Natural killer cell (primary cell): ENCODE measurements at regions not wholly inside any gene's neighbourhood (a gene's known extent, or its start where the extent isn't known, plus 50 kb on each side); places are given as distances from the start of the nearest gene placed in this dataset.

ENCODE experiments used
- ATAC-seq, 3 donors: fragments of 150-1000 bp in 2 of 3; fragments of 200-7000 bp in 1 of 3; cut with Tn5 transposase; 1 replicate in 1 of 3; 2 replicates in 2 of 3; pipeline ENCODE4 v1.10.0; 2021; ENCODE audit warnings: mild to moderate bottlenecking in 2 of 3, moderate library complexity in 2 of 3
- DNase-seq, 2 donors: peaks; one replicate each; pipeline versions ENCODE4 v3.0.0 to v3.0.0-alpha.2; 2013 to 2021; ENCODE audit warnings: mixed read lengths in 1 of 2
- H3K27ac ChIP-seq: one replicate; pipeline ENCODE4 v1.5.1; 2013; ENCODE audit warnings: mild to moderate bottlenecking, low read length
- H3K27me3 ChIP-seq: one replicate; pipeline ENCODE4 v1.6.1; 2013; ENCODE audit warnings: low read length; ENCODE audit not compliant: control insufficient read depth, insufficient read depth
- H3K36me3 ChIP-seq: one replicate; pipeline ENCODE4 v1.6.1; 2013; ENCODE audit warnings: low read length; ENCODE audit not compliant: control insufficient read depth, insufficient read depth
- H3K4me1 ChIP-seq: one replicate; pipeline ENCODE4 v1.6.1; 2013; ENCODE audit warnings: low read length; ENCODE audit not compliant: control insufficient read depth, insufficient read depth
- H3K4me3 ChIP-seq: one replicate; pipeline ENCODE4 v1.5.1; 2013; ENCODE audit warnings: low read length
- H3K9me3 ChIP-seq: one replicate; pipeline ENCODE4 v1.6.1; 2013; ENCODE audit warnings: low read length; ENCODE audit not compliant: control insufficient read depth, insufficient read depth
- H3K27ac Mint-ChIP-seq, 2 donors: one replicate each; pipeline ENCODE4 v1.8.0; 2022; ENCODE audit warnings: mild to moderate bottlenecking in 2 of 2, mixed read lengths in 2 of 2, moderate library complexity in 1 of 2
- H3K27me3 Mint-ChIP-seq, 2 donors: one replicate each; pipeline ENCODE4 v1.8.0; 2022; ENCODE audit warnings: low read depth in 2 of 2, mixed read lengths in 2 of 2
- H3K36me3 Mint-ChIP-seq: one replicate; pipeline ENCODE4 v1.8.0; 2022; ENCODE audit warnings: mixed read lengths
- H3K4me1 Mint-ChIP-seq, 2 donors: one replicate each; pipeline ENCODE4 v1.8.0; 2022; ENCODE audit warnings: mixed read lengths in 2 of 2
- H3K4me3 Mint-ChIP-seq: one replicate; pipeline ENCODE4 v1.8.0; 2022; ENCODE audit warnings: mild to moderate bottlenecking, moderate library complexity, mixed read lengths
- H3K9me3 Mint-ChIP-seq, 2 donors: one replicate each; pipeline ENCODE4 v1.8.0; 2022; ENCODE audit warnings: mixed read lengths in 2 of 2
- CTCF ChIP-seq: fragments of 200-600 bp; IDR thresholded peaks from one replicate; pipeline ENCODE4 v1.8.0; 2022; ENCODE audit warnings: antibody characterized with exemption
- WGBS: methylation state at CpG from one replicate; pipeline ENCODE4 v1.1.7; 2013; ENCODE audit warnings: missing lambda C conversion rate; ENCODE audit not compliant: insufficient coverage; 5-methylcytosine and 5-hydroxymethylcytosine counted together
- intact Hi-C: fragments of 100-400 bp; cut with micrococcal nuclease; formaldehyde crosslinking; loops from one replicate; pipeline ENCODE4 v1.14.2; 2022

- ATAC-seq (no peak), DNase-seq (no peak)
- H3K27ac ChIP-seq, result no peak overlapping the region
- intact Hi-C loops, result no loop called here
- Mint-ChIP-seq H3K9me3 (no peaks in the 10 kb centered on the region), H3K36me3 (no peaks in the 10 kb centered on the region), H3K27me3 (no peaks in the 10 kb centered on the region), H3K4me1 (no peaks in the 10 kb centered on the region), H3K4me3 (no peak overlapping the region), H3K27ac (no peak overlapping the region)
- H3K36me3 ChIP-seq, result no peaks in the 10 kb centered on the region
- WGBS, result 93% methylated on average over 5 of the region's 7 CpGs
- H3K4me1 ChIP-seq, result no peaks in the 10 kb centered on the region
- H3K9me3 ChIP-seq, result no peaks in the 10 kb centered on the region
- TF ChIP-seq CTCF, result no peak
- no peak overlapping the region for H3K4me3 ChIP-seq
- no peaks in the 10 kb centered on the region for H3K27me3 ChIP-seq
Observed at GRCh38 chr13:105349082-105349723, 1186.3 kb downstream of the EFNB2 start.

- TF ChIP-seq CTCF, result no peak
- Histone ChIP-seq H3K27ac (no peak overlapping the region), H3K4me3 (no peak overlapping the region), H3K36me3 (no peaks in the 10 kb centered on the region), H3K27me3 (no peaks in the 10 kb centered on the region), H3K9me3 (no peaks in the 10 kb centered on the region), H3K4me1 (no peaks in the 10 kb centered on the region)
- no peaks in the 10 kb centered on the region for H3K9me3 Mint-ChIP-seq
- WGBS, result 86% methylated on average over 3 of the region's 5 CpGs
- ATAC-seq (no peak), DNase-seq (no peak)
- no peaks in the 10 kb centered on the region for H3K36me3 Mint-ChIP-seq
- H3K27me3 Mint-ChIP-seq, result no peaks in the 10 kb centered on the region
- intact Hi-C loops, result no loop called here
- no peak overlapping the region for H3K4me3 Mint-ChIP-seq
- peaks cover 0 to 6% of the 10 kb centered on the region in 2 donors for H3K4me1 Mint-ChIP-seq
- H3K27ac Mint-ChIP-seq, result no peak overlapping the region
Observed at GRCh38 chr13:105346141-105346775, 1189.2 kb downstream of the EFNB2 start.

- WGBS, result 91% methylated on average over 1 of the region's 2 CpGs
- H3K4me1 Mint-ChIP-seq, result peaks cover 0 to 6% of the 10 kb centered on the region in 2 donors
- H3K27ac ChIP-seq, result no peak overlapping the region
- H3K4me3 Mint-ChIP-seq, result no peak overlapping the region
- no peak for TF ChIP-seq CTCF
- H3K27me3 ChIP-seq, result no peaks in the 10 kb centered on the region
- no peaks in the 10 kb centered on the region for H3K4me1 ChIP-seq
- H3K4me3 ChIP-seq, result no peak overlapping the region
- H3K27ac Mint-ChIP-seq, result no peak overlapping the region
- DNase-seq, result no peak
- intact Hi-C loops, result no loop called here
- no peaks in the 10 kb centered on the region for H3K36me3 Mint-ChIP-seq
- no peaks in the 10 kb centered on the region for H3K9me3 Mint-ChIP-seq
- ATAC-seq, result no peak
- no peaks in the 10 kb centered on the region for H3K27me3 Mint-ChIP-seq
- H3K9me3 ChIP-seq, result no peaks in the 10 kb centered on the region
- H3K36me3 ChIP-seq, result no peaks in the 10 kb centered on the region
Observed at GRCh38 chr13:105345730-105346129, 1189.7 kb downstream of the EFNB2 start.

- no peaks in the 10 kb centered on the region for H3K36me3 Mint-ChIP-seq
- H3K4me3 ChIP-seq, result no peak overlapping the region
- H3K27ac ChIP-seq, result no peak overlapping the region
- no peak for DNase-seq
- H3K4me1 ChIP-seq, result no peaks in the 10 kb centered on the region
- WGBS, result 78% methylated on average over 3 of the region's 3 CpGs
- H3K27me3 Mint-ChIP-seq, result no peaks in the 10 kb centered on the region
- TF ChIP-seq CTCF, result no peak
- intact Hi-C loops, result no loop called here
- H3K36me3 ChIP-seq, result no peaks in the 10 kb centered on the region
- peaks cover 0 to 6% of the 10 kb centered on the region in 2 donors for H3K4me1 Mint-ChIP-seq
- no peak overlapping the region for H3K4me3 Mint-ChIP-seq
- H3K9me3 ChIP-seq, result no peaks in the 10 kb centered on the region
- no peaks in the 10 kb centered on the region for H3K27me3 ChIP-seq
- no peak for ATAC-seq
- no peak overlapping the region for H3K27ac Mint-ChIP-seq
- H3K9me3 Mint-ChIP-seq, result no peaks in the 10 kb centered on the region
Observed at GRCh38 chr13:105345131-105345530, 1190.3 kb downstream of the EFNB2 start.
